SKM-1 (cell line): ENCODE measurements at regions not wholly inside any gene's neighbourhood (a gene's known extent, or its start where the extent isn't known, plus 50 kb on each side); places are given as distances from the start of the nearest gene placed in this dataset.
"Not testable (repeated sequence)": the region's sequence is repeated elsewhere in the genome, so short reads cannot be mapped to it uniquely, and the experiment has no call there.

Experiments used
- DNase-seq: peaks from one replicate; lab custom pipeline; 2025; ENCODE audit not compliant: unreplicated experiment; lab: John Stamatoyannopoulos, UW

DNA sequence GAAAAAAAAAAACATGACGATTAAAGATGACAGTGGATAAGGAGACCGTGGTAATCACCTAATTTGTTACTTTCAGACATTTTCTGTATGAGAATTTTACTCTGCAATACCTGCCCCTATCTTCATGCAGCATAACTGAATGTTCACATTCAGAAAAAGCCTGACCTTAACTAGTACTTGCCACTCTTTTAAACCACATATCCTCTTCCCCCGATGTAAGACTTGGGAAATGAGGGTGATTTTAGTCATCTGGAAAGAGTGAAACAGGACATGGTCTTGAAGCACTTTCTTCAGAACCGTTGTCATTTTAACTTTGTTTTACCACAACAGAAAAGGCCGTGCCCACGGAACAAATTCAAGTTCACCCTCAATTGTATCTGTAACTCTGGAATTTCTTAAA lies 318.5 kb downstream of the BCL2L11 start:
- DNase-seq, result not testable (repeated sequence)

- not testable (repeated sequence) for DNase-seq
These were observed 320.9 kb downstream of the BCL2L11 start for GRCh38 chr2:111441614-111442013.

- DNase-seq, result not testable (repeated sequence)
These were observed 322.2 kb downstream of the BCL2L11 start for GRCh38 chr2:111442767-111443454.

- DNase-seq, result not testable (repeated sequence)
These were observed 323.8 kb downstream of the BCL2L11 start for GRCh38 chr2:111444516-111444915.

DNA sequence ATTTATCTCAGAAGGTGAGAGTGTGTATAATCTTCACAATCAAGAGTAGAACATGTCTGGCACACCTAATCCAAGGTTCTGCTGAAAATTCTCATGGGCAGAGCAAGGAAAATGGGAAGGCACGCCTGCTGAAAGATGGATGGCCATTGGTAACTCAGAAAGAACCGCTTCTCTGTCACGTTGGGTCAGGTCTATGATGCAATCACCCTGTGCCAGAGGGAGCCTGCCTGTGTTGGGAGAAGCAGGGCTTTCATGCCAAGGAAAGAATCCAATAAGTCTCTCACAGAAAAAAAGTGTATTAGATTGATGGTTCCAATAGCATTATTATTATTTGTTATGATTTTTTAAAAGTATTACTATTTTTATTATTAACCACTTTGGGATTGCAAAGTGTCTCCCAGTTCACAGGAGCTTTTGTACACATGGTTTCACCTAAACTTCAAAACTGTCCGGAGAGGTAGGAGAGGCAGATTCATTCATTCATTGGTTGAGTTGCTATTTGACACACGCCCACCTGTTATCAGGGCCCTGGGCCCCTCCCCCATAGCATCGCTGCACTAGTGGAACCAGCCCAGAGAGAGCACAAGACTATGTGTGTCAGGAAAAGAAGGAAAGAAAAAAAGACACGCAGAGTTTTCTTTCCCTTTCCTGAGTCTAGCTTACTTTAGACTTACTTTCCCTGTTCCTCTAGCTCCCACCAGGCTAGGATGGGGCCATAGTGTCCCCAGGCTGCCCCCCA lies 324.6 kb downstream of the BCL2L11 start:
- DNase-seq, result not testable (repeated sequence)

- DNase-seq, result not testable (repeated sequence)
These were observed 325.2 kb downstream of the BCL2L11 start for GRCh38 chr2:111445941-111446340.

GRCh38 chr2:111447482-111447881 lies 326.8 kb downstream of the BCL2L11 start:
- not testable (repeated sequence) for DNase-seq

DNA sequence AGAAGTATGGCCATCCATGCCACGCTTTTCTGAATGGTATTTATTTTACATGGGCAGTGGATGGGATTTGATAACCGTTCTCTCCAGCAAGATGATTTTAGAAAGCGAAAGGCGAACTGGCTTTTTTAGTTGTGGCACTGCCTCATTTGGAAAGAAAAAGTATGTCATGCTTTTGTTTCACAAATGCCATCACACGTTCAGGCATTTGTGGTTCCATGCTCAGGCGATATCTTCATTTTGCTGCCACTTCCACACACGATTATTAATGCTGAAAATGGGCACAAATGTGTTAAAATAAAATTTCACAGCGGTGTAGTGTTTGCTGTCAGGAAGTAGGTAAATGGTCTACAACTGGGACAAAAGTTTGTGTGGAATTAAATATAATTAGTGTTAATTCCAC lies 328.1 kb downstream of the BCL2L11 start:
- not testable (repeated sequence) for DNase-seq

GRCh38 chr2:111450526-111450925 lies 329.8 kb downstream of the BCL2L11 start:
- not testable (repeated sequence) for DNase-seq

DNA sequence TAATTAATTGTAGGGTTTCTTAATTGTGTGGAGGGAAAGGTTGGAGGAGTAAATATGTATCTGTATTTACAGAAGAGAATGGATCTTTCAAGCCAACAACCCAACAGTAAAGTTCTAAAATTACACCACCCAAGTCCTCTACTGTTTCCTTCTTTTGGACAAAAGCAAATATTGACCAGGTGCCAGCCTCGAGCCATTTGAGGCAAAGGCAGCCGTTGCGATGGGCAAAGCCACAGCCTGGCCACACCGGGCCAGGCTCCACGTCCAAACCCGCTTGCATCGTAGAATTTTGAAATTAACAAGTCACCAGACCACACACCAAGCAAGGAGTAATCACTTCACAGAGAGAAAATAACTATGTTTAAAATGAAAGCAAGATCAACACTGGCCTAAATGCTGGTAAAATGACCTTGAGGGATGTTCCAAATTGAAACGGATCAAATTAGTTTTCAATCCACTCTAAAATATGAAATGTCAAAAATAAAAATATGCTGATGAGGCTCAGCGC lies 331.0 kb downstream of the BCL2L11 start:
- DNase-seq, result not testable (repeated sequence)

DNA sequence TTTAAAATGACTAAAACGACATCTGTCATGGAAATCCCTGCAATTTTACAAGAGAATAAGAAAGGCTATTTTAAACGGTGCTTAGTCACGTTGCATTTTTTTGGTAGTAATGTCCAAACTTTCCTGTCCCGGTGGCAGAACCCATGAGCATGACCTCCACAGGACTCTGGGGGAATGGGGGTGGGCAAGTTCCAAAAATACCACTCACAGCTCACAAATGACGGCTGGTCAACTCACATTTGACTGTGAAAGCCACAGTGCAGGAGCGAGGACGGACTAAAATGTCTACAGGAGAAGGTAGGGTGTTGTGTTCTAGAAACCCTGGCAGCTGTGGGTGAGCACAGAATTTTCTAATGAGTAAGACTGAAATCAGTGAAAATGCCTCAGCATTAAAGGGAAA lies 331.5 kb downstream of the BCL2L11 start:
- DNase-seq, result not testable (repeated sequence)

- DNase-seq, result not testable (repeated sequence)
These were observed 332.6 kb downstream of the BCL2L11 start for GRCh38 chr2:111453308-111453707.

GRCh38 chr2:111453816-111454215 lies 333.1 kb downstream of the BCL2L11 start:
- not testable (repeated sequence) for DNase-seq

DNA sequence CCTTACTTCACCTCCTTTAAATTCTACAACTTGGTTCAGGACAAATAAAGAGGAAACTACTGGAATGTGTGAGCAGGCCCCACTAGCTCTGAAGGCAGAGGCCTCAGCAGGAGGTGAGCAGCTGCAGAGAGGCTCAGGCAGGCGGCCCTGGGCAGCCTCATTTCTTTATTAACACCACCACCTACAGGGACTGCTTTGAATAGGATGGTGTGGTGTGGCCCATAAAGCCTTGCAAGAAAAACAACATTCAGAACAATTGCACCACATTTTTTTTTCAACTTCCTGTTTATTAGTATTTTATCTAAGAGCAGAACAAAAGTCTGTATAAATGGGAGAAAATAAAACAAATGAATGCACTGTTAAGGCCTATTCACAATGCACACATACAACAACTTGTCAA lies 333.7 kb downstream of the BCL2L11 start:
- not testable (repeated sequence) for DNase-seq

- not testable (repeated sequence) for DNase-seq
These were observed 334.6 kb downstream of the BCL2L11 start for GRCh38 chr2:111455016-111456015.

- not testable (repeated sequence) for DNase-seq
These were observed 336.5 kb downstream of the BCL2L11 start for GRCh38 chr2:111457191-111457590.

DNA sequence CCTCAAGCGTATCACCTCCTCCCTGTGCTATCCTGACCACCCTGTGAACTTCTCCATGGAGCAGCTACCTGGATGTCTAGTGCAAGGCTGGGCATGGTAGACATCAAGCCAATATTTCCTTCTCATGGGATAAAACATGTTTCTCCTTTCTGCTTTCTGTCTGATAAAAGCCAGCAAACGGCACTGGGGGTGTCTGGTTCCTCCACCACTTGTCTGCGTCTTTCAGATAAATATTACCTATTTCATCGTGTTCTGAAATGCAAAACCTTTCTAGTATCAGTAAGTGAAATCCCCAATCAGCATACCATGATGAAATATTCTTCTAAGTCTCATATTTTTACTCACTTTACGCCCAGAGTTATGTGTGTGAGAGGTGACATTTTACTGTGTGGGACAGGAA lies 340.2 kb downstream of the BCL2L11 start:
- not testable (repeated sequence) for DNase-seq

DNA sequence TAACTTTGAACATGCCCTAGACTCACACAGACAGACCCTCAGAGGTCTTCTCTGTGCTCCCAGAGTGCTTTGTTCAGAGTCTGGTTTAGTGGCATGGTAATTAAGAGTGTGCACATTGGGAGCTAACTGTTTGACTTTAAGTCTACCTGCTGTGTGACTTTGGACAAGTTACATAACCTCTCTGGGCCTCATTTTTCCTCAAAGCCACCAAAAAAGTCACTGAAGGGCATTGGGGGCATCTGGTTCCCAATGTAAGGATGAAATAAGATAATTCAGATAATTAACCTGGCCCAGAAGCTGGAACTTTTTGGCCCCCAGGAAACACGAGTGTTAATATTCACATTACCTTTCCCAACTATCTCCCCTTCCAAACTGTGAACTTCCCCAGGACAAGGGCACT lies 341.1 kb downstream of the BCL2L11 start:
- not testable (repeated sequence) for DNase-seq

GRCh38 chr2:111462572-111462971 lies 341.9 kb downstream of the BCL2L11 start:
- not testable (repeated sequence) for DNase-seq

GRCh38 chr2:111463238-111463848 lies 342.6 kb downstream of the BCL2L11 start:
- not testable (repeated sequence) for DNase-seq
